Esophagus squamous epithelium (tissue), 5 donors: ENCODE measurements at regions not wholly inside any gene's neighbourhood (a gene's known extent, or its start where the extent isn't known, plus 50 kb on each side); places are given as distances from the start of the nearest gene placed in this dataset.

Source experiments
- DNase-seq: peaks from one replicate; lab custom pipeline; 2025; lab: John Stamatoyannopoulos, UW
- H3K27ac ChIP-seq, 4 donors: fragments of 200-600 bp; sonication (generic); one replicate each; pipeline ENCODE4 v1.5.1; 2016 to 2019; ENCODE audit warnings: mild to moderate bottlenecking in 1 of 4
- H3K27me3 ChIP-seq, 4 donors: fragments of 200-600 bp; sonication (generic); 1 replicate in 3 of 4; 2 replicates in 1 of 4; pipeline versions ENCODE4 v1.5.1 to v1.6.0; 2017 to 2021; ENCODE audit warnings: antibody characterized with exemption in 1 of 4
- H3K36me3 ChIP-seq, 3 donors: fragments of 200-600 bp; sonication (generic); one replicate each; pipeline ENCODE4 v1.5.1; 2016 to 2019
- H3K4me1 ChIP-seq, 3 donors: fragments of 200-600 bp; sonication (generic); one replicate each; pipeline ENCODE4 v1.5.1; 2017 to 2019
- H3K4me3 ChIP-seq, 4 donors: fragments of 200-600 bp; sonication (generic); 1 replicate in 3 of 4; 2 replicates in 1 of 4; pipeline ENCODE4 v1.5.1; 2016 to 2019; ENCODE audit warnings: mild to moderate bottlenecking in 2 of 4, moderate library complexity in 1 of 4
- H3K9me3 ChIP-seq, 3 donors: fragments of 200-600 bp; sonication (generic); one replicate each; pipeline ENCODE4 v1.5.1; 2016 to 2019
- POLR2A ChIP-seq, 4 donors: fragments of 450-650 bp; IDR thresholded peaks; one replicate each; pipeline ENCODE4 v1.6.1; 2017; ENCODE audit warnings: antibody characterized with exemption in 4 of 4, mild to moderate bottlenecking in 4 of 4, moderate library complexity in 3 of 4
- WGBS, 2 donors: methylation state at CpG; one replicate each; pipeline ENCODE4 v1.1.5; 2018; 5-methylcytosine and 5-hydroxymethylcytosine counted together
- intact Hi-C: fragments of 100-400 bp; cut with DNase I; formaldehyde crosslinking; loops from one replicate; pipeline ENCODE4 v1.15.0; 2022
- TF ChIP-seq, protein P1 (sequence below), 6 experiments: fragments of 450-650 bp in 4 of 6; fragments of 200-600 bp in 2 of 6; sonication (generic) in 2 of 6; IDR thresholded peaks; one replicate each; pipeline ENCODE4 v1.5.1; 2016 to 2019; ENCODE audit warnings: antibody characterized with exemption in 6 of 6, mild to moderate bottlenecking in 4 of 6, moderate library complexity in 4 of 6
- donor health status: DM: yes; HTN: yes; CAD: no.

DNA sequence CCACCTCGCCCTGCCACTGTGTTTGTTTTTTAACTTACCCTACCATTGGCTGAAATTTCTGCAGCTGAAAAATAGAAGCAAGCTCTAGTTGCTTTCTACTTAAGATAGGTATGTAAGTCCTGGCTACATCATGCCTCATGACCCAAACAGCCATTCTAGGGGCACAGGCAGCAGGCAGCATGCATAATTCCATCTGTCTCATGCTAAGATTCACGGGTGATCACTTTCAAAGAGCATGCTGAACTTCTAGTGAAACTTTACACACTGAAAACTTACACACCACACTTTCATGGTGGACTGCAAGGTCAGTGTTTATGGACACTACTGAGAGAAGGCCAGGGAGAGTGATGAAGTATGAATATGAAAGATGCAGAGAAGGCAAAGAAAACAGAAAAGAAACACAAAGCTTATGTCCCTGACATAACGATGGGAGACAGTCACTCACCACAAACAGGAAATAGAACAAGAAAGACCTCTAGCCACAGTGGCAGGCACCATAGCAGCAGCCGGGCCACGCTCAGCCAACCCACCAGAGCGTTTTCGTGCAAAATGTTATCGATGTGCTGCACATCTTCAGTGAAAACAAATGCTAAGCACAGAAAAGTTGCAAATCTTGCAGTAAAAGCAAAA, 102.3 kb upstream of the TIAM1 start:
- 39 to 41% methylated on average over 7 to 8 of the region's 8 CpGs for WGBS, 2 donors
- H3K4me3 ChIP-seq = no peak overlapping the region
- intact Hi-C loops = no loop called here

GRCh38 chr21:31445137-31445536, 101.1 kb upstream of the TIAM1 start:
- no peak for DNase-seq
- H3K27me3 ChIP-seq = no peaks in the 10 kb centered on the region
- no peaks in the 10 kb centered on the region for H3K36me3 ChIP-seq
- H3K4me1 ChIP-seq = peaks cover 0 to 16% (median 3%) of the 10 kb centered on the region in 3 donors
- H3K27ac ChIP-seq = no peak overlapping the region
- peaks cover 0 to 18% (median 12%) of the 10 kb centered on the region in 3 donors for H3K9me3 ChIP-seq
- no peak for TF ChIP-seq POLR2A (IDR thresholded peaks at IDR 0.05)
- TF ChIP-seq, protein P1, sequence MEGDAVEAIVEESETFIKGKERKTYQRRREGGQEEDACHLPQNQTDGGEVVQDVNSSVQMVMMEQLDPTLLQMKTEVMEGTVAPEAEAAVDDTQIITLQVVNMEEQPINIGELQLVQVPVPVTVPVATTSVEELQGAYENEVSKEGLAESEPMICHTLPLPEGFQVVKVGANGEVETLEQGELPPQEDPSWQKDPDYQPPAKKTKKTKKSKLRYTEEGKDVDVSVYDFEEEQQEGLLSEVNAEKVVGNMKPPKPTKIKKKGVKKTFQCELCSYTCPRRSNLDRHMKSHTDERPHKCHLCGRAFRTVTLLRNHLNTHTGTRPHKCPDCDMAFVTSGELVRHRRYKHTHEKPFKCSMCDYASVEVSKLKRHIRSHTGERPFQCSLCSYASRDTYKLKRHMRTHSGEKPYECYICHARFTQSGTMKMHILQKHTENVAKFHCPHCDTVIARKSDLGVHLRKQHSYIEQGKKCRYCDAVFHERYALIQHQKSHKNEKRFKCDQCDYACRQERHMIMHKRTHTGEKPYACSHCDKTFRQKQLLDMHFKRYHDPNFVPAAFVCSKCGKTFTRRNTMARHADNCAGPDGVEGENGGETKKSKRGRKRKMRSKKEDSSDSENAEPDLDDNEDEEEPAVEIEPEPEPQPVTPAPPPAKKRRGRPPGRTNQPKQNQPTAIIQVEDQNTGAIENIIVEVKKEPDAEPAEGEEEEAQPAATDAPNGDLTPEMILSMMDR (IDR thresholded peaks at IDR 0.05) = no peak
- intact Hi-C loops = no loop called here
- 82 to 95% methylated on average over 4 of the region's 4 CpGs for WGBS, 2 donors
- H3K4me3 ChIP-seq = no peak overlapping the region

More for the DNA sequence above, 102.3 kb upstream of the TIAM1 start:
- no peaks in the 10 kb centered on the region for H3K27me3 ChIP-seq
- peaks cover 0 to 9% (median 4%) of the 10 kb centered on the region in 3 donors for H3K9me3 ChIP-seq
- TF ChIP-seq, protein P1 (IDR thresholded peaks at IDR 0.05) = no peak
- no peak for TF ChIP-seq POLR2A (IDR thresholded peaks at IDR 0.05)
- H3K4me1 ChIP-seq = peaks cover 0 to 16% (median 3%) of the 10 kb centered on the region in 3 donors
- no peaks in the 10 kb centered on the region for H3K36me3 ChIP-seq
- DNase-seq = no peak
- H3K27ac ChIP-seq = no peak overlapping the region

DNA sequence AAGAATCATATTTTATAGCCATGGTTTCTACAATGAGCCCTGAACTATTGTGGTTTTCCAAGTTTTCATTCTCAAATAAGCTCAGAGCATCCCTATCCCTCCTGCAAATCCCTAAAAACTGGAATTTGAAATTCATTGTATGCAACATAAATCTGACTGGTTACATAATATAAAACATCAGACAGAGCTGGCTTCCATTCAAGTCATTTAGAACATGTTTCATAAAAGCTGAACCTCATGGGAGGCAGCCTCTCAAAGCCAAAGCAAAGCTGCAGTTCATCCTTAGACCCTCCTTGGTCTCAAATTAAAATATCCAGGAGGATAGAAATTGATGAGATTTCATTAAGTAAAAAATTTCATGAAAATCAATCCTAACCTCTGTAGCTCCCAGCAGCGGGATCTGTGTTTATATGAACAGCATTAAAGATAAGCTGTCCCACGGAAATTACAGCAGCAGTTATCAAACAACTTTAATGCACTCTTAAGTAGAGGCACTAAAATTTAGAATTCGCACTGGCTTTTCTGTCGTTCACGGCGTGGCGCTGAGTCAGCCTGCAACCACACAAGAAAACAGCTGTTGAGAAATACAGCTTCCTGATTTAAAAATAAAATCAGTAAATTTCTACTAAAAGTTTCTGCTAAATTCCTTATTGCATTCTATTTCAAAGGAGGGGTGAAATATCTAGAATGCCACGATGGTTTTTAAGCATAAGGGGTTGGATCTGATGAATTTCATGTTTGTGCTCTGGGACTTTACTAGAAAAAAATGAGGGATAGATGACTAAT, 99.9 kb upstream of the TIAM1 start:
- Histone ChIP-seq H3K27ac (no peak overlapping the region), H3K9me3 (peaks cover 0 to 18% (median 12%) of the 10 kb centered on the region in 3 donors), H3K4me3 (no peak overlapping the region), H3K27me3 (no peaks in the 10 kb centered on the region), H3K36me3 (no peaks in the 10 kb centered on the region), H3K4me1 (peaks cover 0 to 16% (median 3%) of the 10 kb centered on the region in 3 donors)
- TF ChIP-seq, protein P1 (IDR thresholded peaks at IDR 0.05) = no peak
- TF ChIP-seq POLR2A (IDR thresholded peaks at IDR 0.05) = no peak
- DNase-seq = no peak
- intact Hi-C loops = no loop called here
- 54 to 55% methylated on average over 8 of the region's 8 CpGs for WGBS, 2 donors

GRCh38 chr21:31442339-31442738, 98.3 kb upstream of the TIAM1 start:
- no peak for TF ChIP-seq POLR2A (IDR thresholded peaks at IDR 0.05)
- TF ChIP-seq, protein P1 (IDR thresholded peaks at IDR 0.05) = no peak
- DNase-seq = no peak
- intact Hi-C loops = no loop called here
- Histone ChIP-seq H3K27me3 (no peaks in the 10 kb centered on the region), H3K4me1 (peaks cover 0 to 16% (median 3%) of the 10 kb centered on the region in 3 donors), H3K9me3 (peaks cover 0 to 18% (median 12%) of the 10 kb centered on the region in 3 donors), H3K36me3 (no peaks in the 10 kb centered on the region), H3K27ac (no peak overlapping the region), H3K4me3 (no peak overlapping the region)
- 47 to 53% methylated on average over 3 to 6 of the region's 6 CpGs for WGBS, 2 donors

DNA sequence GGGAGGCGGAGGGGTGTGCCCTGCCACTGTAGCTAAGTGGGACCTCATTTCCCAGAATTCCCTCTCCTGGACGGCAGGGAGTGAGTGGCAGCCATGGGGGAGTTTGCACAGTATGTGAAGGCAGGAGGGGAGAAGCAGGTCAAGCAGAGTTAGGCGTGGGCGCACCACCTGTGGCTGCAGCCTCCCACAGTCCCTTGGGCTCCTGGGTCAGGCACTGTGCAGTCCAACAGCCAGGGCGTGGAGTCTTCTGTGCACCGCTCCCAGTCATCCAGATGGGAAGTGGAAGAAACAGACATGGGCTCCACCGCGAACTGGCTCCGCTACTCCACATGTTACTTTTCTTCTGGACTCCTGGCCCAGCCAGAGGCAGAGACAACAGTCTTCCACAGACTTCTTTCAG, 85.4 kb upstream of the TIAM1 start:
- H3K27ac ChIP-seq = no peak overlapping the region
- peaks cover 0 to 10% (median 0%) of the 10 kb centered on the region in 3 donors for H3K4me1 ChIP-seq
- DNase-seq = no peak
- intact Hi-C loops = no loop called here
- WGBS, 2 donors = 87 to 93% methylated on average over 6 of the region's 9 CpGs
- H3K9me3 ChIP-seq = no peaks in the 10 kb centered on the region
- H3K36me3 ChIP-seq = no peaks in the 10 kb centered on the region
- no peaks in the 10 kb centered on the region for H3K27me3 ChIP-seq
- H3K4me3 ChIP-seq = no peak overlapping the region
- TF ChIP-seq POLR2A (IDR thresholded peaks at IDR 0.05) = no peak
- TF ChIP-seq, protein P1 (IDR thresholded peaks at IDR 0.05) = no peak
